Fibroblast of the aortic adventitia (primary cell): ENCODE measurements at regions not wholly inside any gene's neighbourhood (a gene's known extent, or its start where the extent isn't known, plus 50 kb on each side); places are given as distances from the start of the nearest gene placed in this dataset.

Experiments
- DNase-seq: peaks from one replicate; pipeline ENCODE4 v3.0.0-alpha.2; 2010; ENCODE audit warnings: low read depth
- H3K4me3 ChIP-seq: 2 replicates; pipeline ENCODE4 v1.5.1; 2011; ENCODE audit warnings: low read depth, mild to moderate bottlenecking, control low read depth, low read length, moderate library complexity
- CTCF ChIP-seq: IDR thresholded peaks from 2 replicates; pipeline ENCODE4 v1.5.1; 2011; ENCODE audit warnings: mild to moderate bottlenecking, low read length, control low read depth, inconsistent platforms; ENCODE audit not compliant: insufficient read depth

- no peak for DNase-seq
- no peak overlapping the region for H3K4me3 ChIP-seq
- no peak for TF ChIP-seq CTCF
These were observed 650.4 kb upstream of the CELF2 start for GRCh38 chr10:10367264-10367663.

DNA sequence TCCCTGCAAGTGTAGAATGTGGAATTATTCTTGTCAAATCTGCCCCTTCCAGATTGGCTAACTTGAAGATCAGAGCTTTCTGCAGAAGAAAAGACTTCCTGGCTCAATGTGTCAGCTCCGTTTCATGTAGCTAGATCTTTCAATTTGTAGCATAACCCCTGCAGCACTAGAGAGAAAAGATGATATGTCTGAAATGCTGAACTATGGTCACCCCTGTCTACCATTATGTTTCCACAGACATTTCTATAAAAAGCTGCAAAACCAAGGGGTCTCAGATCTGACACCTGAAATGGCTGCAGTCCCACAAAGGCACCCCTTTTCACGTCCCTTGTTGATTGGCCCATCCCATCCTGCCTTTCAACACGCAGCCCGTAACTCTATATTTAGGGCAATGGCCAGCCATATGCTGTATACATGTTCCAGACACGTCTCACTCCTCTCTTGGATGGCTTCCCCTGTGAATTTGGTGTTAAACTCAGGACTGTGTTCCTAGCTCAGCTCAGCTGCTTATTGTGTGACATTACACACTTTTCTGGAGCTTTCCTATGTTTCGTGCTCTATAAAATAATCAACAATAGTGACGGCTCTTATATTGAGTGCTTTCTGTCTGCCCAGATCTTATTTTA lies 648.6 kb upstream of the CELF2 start:
- no peak for TF ChIP-seq CTCF
- DNase-seq = no peak
- no peak overlapping the region for H3K4me3 ChIP-seq

DNA sequence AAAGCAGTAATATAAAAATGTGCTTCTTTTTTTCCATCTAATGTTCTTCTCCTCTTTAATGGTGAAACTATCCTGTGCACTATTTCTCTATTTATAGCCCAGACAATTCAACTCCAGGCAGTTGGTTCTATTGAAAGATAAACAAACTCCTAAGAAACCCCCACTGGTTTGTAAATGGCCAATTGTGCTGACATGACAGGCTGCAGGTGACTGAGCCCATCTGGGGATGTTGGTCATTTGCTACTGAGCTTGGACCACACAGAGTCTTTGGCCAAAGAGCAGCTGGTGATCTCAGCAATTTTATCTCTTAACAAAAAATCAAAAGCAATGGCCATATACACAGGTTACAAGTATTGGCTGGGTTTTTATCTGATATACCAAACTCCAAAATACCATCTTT lies 631.8 kb upstream of the CELF2 start:
- H3K4me3 ChIP-seq = no peak overlapping the region
- DNase-seq = no peak
- no peak for TF ChIP-seq CTCF

GRCh38 chr10:10389182-10389581 lies 628.5 kb upstream of the CELF2 start:
- H3K4me3 ChIP-seq = no peak overlapping the region
- no peak for TF ChIP-seq CTCF
- no peak for DNase-seq

GRCh38 chr10:10392511-10392910 lies 625.2 kb upstream of the CELF2 start:
- no peak overlapping the region for H3K4me3 ChIP-seq
- TF ChIP-seq CTCF = no peak
- no peak for DNase-seq

DNA sequence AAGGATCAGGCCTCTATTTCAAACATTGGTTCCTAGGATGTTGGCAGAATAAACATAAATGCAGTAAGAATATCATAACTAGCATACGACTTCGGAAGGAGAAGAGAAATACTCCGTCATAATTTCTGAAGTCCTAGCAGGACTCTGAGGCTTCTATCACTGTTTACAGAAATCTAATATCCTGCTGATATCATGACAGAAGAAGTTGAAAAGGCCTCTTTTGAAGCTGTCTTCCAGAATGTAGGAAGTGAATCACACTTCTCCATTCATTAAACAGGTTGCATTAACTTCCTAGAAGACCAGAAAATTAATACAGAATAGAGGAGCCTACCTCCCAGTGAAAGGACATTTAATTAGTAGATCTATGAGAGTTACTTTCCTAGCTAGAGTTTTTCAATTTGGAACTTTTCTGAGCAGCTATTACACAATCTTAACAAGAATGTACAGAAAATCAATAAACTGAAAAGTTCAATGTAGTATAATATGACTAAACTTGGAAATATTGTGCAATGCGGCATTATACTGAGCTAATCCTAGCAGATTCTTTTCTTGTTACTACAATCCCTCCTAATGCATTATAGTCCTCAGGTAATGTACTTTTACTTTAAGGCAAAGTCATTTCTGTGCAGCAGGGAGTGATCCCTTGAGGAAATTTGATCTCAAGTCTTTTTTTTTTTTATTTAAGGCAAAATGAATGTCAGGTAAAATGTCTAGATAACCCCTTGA lies 622.6 kb upstream of the CELF2 start:
- no peak for TF ChIP-seq CTCF
- H3K4me3 ChIP-seq = no peak overlapping the region
- no peak for DNase-seq

GRCh38 chr10:10396601-10397000 lies 621.1 kb upstream of the CELF2 start:
- DNase-seq = no peak
- TF ChIP-seq CTCF = no peak
- no peak overlapping the region for H3K4me3 ChIP-seq
